AML-193 (cell line): ENCODE measurements at regions not wholly inside any gene's neighbourhood (a gene's known extent, or its start where the extent isn't known, plus 50 kb on each side); places are given as distances from the start of the nearest gene placed in this dataset.
"Not testable (repeated sequence)": the region's sequence is repeated elsewhere in the genome, so short reads cannot be mapped to it uniquely, and the experiment has no call there.

ENCODE experiments used
- DNase-seq, 2 experiments: peaks; one replicate each; lab custom pipeline; 2025; lab: John Stamatoyannopoulos, UW

DNA sequence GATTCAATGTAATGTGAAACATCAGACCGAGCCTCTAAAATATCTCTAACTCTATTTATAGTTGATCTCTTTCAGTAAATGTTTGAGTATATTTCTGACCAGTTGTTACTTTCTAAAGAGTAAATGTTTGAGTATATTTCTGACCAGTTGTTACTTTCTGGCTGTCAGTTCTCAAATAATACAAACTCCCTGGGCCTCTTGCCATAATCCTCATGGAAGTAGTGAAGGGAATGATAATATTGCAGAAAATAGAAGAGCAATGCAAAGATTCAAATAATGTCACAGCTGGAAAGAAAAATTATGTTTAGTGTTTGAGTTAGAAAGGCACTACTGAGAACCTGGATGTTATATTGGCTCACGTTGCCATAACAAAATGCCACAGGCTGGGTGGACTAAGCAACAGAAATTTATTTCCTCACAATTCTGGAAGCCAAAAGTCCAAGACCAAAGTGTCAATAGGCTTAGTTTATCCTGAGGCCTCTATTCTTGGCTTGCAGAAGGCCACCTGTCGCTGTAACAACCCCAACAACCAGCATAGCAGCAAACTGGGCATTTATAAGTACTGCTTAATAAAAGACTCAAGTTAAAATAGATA is 470.6 kb upstream of the BCHE start:
- DNase-seq, result no peak

DNA sequence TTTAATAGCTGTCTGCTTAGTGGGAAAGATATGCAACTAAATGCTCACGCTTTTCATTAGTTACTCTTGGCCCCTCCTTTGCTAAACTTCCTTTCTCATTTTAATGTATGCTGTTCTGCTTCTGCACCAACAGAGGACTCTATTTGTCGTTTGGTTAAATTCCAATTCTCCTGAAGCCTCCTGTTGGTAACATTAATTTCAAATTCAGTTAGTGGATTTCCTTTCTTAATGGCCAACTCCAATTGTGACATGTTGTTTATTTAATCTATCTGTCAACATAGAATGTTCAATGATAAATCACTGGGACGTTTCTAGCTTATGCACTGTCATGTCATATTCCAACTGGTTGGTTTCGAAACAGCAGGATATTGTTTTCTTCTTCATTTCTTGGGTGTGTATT is 467.4 kb upstream of the BCHE start:
- no peak for DNase-seq

DNA sequence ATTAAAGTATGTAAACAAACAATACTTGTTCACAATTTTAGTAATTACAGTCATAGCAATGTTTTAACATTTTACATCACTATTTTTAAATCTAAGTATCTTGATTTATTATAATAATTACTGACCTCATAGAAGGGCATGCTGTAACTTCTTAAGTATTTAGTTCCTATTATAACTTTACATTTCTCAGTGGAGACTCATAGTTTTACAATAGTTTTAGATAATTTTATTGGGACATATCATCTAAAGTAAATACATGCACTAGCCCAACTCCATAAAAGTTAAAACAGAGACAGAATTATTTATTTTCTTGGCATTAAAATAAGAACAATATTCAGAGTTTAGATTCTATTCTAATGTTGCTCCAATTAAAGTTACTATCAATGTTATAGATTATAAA is 466.5 kb upstream of the BCHE start:
- no peak for DNase-seq

DNA sequence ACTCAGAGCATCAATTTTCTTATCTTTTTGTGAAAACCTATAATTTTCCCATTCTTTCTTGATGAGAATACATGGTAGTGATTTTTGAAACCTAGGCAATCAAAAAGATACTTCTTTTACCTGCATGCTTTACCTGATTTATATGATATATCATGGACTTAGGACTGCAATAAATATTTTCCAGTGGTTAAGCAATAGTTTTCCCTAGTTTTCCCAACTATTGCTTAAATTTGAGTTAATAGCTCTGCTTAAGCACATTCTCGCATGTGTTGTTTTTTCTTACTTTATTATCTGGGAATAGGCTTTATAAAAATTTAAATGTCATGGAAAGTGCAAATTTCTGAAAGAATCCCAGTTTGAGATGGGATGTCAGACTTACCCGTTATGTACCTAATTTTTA is 465.1 kb upstream of the BCHE start:
- DNase-seq, result no peak

- DNase-seq, result no peak
These were observed 459.1 kb upstream of the BCHE start for GRCh38 chr3:166296179-166296783.

GRCh38 chr3:166291186-166291955 is 454.1 kb upstream of the BCHE start:
- no peak for DNase-seq

GRCh38 chr3:166285001-166285400 is 447.8 kb upstream of the BCHE start:
- DNase-seq, result no peak

DNA sequence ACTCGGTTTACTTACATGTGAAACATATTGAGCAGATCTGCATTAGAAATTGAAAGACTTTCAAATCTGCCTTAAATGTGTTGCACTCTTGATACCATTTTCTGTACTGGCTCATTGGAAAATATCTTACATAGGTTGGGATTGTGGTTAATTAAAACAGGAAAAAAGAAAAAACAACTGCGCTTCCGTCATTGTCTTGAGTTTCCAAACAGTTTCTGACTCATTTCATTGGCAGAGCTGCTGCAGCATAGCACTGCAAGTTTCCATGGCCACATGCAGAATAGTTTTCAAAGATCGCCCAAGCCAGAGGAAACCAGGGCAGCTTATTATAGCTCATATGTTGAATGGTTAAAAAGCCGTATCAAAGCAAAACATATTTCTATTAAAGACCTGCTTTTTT is 446.6 kb upstream of the BCHE start:
- DNase-seq, result no peak

DNA sequence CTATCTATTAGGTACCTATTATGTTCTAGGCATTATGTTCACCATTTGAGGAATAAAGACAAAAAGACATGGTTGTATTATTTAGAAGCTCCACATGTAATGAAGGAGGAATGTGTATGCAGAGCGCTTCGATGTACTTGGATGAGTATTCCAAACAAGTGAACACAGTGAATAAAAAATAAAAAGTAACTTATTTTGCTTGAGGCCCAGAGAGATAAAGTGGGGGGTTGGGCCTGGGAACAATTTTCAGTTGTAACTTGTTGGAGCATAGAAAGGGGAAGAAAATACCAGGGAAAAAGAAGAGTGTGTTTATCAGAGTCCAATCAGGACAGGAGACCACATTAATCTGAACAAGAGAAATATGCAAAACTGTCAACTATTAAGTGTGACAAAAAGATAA is 445.7 kb upstream of the BCHE start:
- DNase-seq, result no peak

- no peak for DNase-seq
These were observed 442.4 kb upstream of the BCHE start for GRCh38 chr3:166279636-166280035.

DNA sequence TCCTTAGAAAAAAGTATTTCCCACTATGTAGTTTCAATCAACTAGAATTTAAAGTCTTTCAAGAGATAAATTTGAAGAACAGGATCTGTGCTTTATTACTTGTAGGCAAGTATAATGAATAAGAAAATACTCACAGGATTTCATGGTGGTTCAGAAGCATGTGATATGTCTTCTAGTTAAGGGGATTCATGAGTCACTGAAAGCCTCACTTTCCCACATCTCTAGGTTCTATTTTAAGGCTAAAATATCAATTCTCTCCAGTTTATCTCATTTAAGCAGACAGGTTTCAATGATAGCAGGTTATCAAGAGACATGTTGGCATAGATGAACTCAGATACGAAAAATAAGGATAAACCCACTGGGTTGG is 437.8 kb upstream of the BCHE start:
- DNase-seq, result no peak

DNA sequence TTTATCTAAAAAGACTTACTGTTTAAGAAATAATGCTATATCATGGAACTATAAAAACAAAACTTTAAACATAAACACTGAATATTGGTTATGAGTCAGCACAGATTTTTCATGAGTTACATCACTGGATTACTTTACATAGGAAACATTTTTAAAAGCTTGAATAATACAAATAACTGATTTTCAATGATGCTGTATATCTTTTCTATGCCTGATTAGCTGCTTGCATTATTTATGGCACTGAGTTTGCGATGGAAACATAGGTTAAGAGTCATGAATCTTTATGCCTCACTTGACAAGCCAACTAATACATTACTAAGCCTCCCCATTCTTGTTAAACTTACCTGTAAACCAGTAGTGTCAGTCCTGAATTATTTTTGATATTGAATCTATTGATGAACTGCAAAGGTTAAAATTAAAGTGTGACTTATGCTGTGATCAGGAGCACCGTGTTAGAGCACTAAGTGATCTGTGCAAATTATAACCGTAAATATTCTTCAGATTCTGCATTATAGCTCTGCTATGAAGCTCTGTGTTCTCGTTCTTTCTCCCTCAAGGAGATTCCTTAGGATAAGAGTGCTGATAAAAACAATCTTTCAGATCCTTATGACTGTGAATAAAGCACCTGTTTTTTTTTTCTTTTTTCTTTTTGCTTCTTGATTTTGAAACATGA is 437.3 kb upstream of the BCHE start:
- no peak for DNase-seq

DNA sequence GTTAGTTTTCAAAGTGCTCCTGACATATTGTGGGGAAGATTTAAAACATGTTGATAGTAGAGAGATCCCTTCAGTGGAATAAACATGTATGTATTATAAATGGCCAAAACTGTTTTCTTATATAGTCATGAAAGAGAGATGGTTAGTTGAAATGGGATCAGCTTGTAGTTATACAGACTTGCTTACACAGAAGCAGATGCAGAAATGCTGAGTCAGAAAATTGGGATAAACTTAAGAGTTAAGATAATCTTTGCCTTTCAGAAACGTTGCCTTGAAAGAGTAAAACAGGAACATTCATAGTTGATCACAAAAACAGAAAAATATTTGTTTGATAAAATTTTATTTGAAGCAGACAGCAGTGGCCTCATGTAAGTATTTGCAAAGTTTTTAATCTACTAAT is 433.2 kb upstream of the BCHE start:
- DNase-seq, result no peak

GRCh38 chr3:166265153-166265552 is 427.9 kb upstream of the BCHE start:
- DNase-seq, result no peak

DNA sequence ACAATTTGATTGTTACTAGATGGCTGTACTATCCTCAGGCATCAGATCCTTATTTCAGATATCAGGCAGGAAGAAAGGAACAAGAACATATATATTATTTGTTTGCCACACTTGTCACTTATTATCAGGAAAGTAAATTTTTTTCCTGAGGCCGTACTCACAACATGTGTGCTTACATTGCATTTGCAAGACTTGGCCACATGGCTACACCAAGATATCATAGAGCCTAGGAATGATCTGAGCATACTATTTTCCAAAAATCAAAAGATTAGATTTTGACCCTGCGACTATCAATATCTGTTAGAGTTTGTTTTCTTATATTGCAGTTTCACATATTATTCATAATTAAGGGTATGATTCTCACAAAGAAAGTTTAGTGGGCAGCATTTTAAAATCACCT is 426.2 kb upstream of the BCHE start:
- no peak for DNase-seq

GRCh38 chr3:166258293-166258850 is 421.1 kb upstream of the BCHE start:
- DNase-seq, result not testable (repeated sequence)

GRCh38 chr3:166257715-166258114 is 420.5 kb upstream of the BCHE start:
- DNase-seq, result no peak

DNA sequence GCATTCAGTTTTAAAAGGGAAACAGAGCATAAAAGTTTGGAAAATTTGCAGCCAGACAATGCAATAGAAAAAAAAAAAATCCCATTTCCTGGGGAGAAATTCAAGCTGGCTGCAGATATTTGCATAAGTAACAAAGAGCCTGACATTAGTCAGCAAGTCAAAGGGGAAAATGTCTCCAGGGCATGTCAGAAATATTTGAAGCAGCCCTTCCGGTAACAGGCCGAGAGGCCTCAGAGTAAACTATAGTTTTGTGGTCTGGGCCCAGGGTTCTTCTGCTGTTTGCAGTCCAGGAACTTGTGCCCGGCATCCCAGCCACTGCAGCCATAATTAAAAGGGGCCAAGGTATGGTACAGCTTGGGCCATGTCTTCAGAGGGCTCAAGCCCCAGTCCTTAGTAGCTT is 411.6 kb upstream of the BCHE start:
- DNase-seq, result no peak

DNA sequence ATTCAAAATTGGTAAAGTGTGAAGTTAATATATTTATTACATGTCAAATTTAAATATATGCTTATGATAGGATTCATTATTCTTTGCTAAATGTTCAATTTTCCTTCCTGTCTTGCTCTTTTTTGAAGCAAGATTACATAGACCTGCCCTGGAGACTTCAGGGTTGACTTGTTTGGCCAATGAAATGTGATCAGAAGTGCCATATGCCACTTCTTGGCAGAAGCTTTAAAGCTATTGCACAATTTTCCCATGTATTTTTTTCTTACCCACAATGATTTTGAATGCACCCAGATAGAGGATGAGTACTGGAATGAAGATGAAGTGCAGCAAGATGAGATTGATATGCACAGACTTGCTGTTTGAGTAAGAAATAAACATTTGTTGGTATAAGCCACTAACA is 406.3 kb upstream of the BCHE start:
- no peak for DNase-seq

- no peak for DNase-seq
These were observed 385.9 kb upstream of the BCHE start for GRCh38 chr3:166223120-166223519.

- no peak for DNase-seq
These were observed 374.2 kb upstream of the BCHE start for GRCh38 chr3:166211451-166211850.

GRCh38 chr3:166209701-166210100 is 372.5 kb upstream of the BCHE start:
- no peak for DNase-seq

GRCh38 chr3:166205158-166205557 is 367.9 kb upstream of the BCHE start:
- DNase-seq, result no peak
